GM06990 (cell line): ENCODE measurements at regions not wholly inside any gene's neighbourhood (a gene's known extent, or its start where the extent isn't known, plus 50 kb on each side); places are given as distances from the start of the nearest gene placed in this dataset.

Source experiments
- DNase-seq: peaks from one replicate; pipeline ENCODE4 v3.0.0-alpha.2; 2011; ENCODE audit not compliant: insufficient read length; ENCODE audit errors: extremely low read depth
- H3K27me3 ChIP-seq: replicated peaks from 2 replicates; pipeline ENCODE4 v1.6.0; 2011; ENCODE audit warnings: low read length; ENCODE audit not compliant: control insufficient read depth, insufficient read depth
- H3K36me3 ChIP-seq: 2 replicates; pipeline ENCODE4 v1.5.1; 2011; ENCODE audit warnings: low read length; ENCODE audit not compliant: control insufficient read depth, insufficient read depth
- H3K4me3 ChIP-seq: replicated peaks from 2 replicates; pipeline ENCODE4 v1.5.1; 2011; ENCODE audit warnings: low read depth, mild to moderate bottlenecking, control low read depth, low read length
- CTCF ChIP-seq: IDR thresholded peaks from 2 replicates; pipeline ENCODE4 v1.5.1; 2011; ENCODE audit warnings: low read length, control low read depth, mild to moderate bottlenecking, inconsistent platforms; ENCODE audit not compliant: insufficient read depth, poor library complexity, severe bottlenecking

DNA sequence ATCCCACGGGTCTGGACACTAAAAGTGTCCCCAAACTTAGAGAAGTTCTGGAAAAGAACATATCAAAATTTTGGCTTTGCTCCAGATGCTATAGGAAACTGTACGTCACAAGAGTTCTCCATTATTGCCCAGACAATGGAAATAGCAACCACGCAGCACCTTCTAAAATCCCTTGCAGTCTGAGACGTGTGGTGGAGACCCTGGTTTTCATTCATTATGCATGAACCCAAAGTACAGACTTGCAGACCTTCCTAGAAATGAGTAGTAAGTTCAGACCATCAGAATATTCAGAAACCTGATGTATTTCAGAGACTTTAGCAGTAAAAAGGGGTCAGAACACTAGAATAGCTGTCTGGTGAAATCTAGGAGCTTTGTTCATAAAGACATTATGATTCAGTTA, 50.0 kb upstream of the BCL2L14 start:
- DNase-seq = no peak
- no peaks in the 10 kb centered on the region for H3K36me3 ChIP-seq
- no peak for TF ChIP-seq CTCF

More for the DNA sequence above, 50.0 kb upstream of the BCL2L14 start:
- Histone ChIP-seq H3K27me3 (no peaks in the 10 kb centered on the region), H3K4me3 (no peak overlapping the region)
